Fibroblast of skin of right biceps (primary cell): ENCODE measurements at regions not wholly inside any gene's neighbourhood (a gene's known extent, or its start where the extent isn't known, plus 50 kb on each side); places are given as distances from the start of the nearest gene placed in this dataset.

Source experiments
- DNase-seq: peaks from one replicate; pipeline ENCODE4 v3.0.0-alpha.2; 2013

DNA sequence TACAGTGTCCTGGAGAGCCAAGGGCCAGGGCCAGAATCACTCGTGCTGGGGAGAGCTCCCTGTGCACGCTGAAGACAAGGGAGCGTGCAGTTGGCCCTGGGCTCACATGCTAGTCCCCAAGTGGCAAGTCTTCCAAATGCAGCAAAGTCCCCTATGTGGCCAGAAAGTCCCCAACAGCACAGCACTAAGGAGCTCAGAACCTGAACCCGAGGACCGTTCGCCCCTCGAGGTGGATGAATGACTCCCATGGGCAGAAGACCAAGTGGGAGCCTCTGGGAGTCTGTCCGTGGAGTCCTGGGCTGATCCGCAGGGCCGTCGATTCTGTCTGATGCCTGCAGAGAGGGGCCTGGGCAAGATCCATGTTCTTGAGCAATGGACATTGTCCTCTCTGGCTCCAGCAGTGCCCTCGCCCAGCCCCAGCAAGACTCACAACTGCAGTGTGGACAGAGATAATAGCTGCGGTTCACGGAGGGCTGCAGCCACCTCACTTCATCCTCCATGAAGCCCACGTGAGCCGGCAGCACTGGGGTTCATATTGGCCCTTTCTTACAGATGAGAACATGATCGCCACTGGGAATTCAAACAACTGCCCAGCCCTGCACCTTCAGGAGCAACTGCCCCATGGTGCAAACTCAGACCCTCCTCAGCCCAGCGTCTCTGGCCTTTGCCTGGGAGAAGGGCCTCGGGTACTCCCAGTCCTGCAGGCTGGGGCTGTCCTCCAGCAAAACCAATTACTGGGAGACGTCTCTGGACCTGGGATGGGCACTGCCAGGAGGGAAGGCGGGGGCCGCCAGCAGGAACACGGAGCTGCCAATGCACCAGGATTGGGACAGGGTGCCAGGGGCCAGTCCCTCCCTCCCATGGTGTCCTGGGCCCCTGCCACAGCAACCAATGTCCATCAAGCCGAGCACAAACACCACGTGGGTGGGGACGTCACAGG is 243.7 kb downstream of the NPHP4 start:
- no peak for DNase-seq

DNA sequence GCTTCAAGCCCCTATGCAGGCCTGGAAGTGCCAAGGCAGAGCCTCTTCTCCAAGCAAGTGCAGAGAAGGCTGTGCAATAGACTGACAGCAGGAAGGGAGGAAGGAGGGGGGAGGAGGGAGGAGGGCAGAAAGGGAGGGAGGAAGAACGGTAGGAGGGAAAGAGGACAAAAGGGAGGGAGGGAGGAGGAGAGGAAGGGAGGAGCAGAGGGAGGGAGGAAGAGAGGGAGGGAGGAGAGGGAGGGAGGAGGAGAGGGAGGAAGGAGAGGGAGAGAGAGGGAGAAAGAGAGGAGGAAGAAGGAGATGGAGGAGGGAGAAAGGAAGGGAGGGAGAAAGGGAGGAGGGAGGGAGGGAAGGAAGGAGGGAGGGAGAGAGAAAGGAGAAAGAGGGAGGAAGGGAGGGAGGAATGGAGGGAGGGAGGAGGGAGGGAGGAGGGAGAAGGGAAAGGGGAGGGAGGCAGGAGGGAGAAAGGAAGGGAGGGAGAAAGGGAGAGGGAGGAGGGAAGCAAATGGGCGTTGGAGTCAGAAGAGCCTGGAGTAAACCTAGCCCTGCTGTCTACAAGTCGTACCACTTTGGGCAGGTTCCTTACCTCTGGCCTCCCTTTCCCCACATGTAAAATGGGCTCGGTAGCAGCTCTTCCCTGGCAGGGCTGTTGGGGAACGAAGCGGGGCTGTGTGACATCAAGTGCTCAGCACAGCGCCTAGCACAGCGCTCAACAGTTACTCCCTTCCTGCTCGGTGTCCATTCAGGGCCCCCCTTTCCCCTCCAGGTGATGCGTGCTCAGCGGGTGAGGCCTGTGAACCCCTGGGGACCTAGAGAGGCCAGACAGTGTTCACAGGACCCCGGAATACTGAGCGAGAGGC is 244.6 kb downstream of the NPHP4 start:
- DNase-seq: no peak

DNA sequence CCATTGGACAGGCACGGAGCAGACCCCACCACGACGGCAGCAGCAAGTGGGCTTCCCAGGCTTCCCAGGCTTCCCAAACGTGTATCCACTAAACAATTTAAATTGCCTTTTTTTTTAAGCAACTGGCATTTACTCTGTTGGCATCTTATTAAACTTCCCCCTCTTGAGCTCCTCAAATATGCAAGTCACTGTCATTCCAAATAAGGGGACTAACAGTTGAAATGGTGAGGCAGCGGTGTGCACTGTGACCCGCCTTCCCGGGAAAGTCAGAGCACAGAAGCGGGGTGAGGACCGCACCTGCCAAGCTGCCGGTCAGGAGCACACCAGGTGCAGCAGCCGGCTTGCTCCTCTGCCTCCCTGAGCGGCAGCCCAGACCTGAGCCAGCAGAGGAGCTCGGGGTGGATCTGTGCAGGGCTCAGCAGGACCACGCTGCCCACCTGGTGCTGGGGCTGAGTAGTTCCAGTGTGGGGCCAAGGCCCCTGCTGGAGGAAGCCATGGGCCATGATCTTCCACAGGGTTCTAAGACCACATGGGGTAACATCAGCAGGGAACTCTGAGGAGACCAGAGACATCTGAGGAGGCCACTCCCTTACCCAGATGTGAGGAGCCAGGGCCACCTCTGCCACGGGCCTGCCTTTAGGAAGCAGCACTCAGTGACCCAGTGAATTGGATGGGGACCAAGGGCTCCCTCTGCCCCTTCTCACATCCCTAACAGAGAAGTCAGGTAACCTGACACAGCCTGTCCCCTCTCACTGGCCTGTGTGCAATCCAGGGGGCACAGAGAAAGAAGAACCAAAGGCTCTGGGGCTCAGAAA is 245.4 kb downstream of the NPHP4 start:
- DNase-seq: no peak

DNA sequence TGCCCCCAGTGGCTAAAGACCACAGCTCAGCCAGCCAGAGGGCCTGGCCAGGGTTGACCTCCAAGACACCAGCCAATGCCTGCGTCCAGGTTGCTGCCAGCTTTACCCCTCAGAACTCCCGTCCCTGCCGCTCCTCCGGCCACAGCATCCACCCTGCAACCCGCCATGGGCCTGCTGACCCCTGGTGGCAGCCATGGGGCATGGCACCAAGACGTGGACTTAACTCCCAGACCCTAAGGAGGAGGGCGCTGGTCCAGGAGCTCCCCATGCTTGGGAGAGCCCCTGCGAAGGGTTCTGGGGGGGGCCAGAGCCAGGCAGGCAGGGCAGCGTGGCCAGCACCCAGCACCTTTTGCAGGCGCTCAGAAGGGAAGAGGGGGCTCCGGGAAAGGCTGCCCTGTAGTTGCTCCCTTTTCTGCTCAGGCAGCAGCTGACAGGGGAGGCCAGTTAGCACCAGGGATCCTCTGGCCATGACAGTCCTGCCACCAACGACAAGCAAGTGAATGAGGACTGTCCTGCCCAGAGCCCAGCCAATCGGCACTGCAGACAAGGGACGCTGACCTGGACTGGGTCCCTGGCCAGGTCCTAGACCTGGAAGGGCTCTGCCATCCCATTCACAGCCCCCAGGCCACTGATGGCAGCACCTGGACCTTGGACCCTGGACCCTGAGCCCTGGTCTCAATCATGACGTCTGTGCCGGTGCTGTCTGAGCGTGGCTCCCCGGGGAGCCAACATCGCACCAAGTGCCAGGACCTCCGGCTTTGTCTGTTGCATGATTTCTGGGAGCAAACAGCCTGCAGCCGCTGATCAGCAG is 246.2 kb downstream of the NPHP4 start:
- peak; percentile 50 for DNase-seq

DNA sequence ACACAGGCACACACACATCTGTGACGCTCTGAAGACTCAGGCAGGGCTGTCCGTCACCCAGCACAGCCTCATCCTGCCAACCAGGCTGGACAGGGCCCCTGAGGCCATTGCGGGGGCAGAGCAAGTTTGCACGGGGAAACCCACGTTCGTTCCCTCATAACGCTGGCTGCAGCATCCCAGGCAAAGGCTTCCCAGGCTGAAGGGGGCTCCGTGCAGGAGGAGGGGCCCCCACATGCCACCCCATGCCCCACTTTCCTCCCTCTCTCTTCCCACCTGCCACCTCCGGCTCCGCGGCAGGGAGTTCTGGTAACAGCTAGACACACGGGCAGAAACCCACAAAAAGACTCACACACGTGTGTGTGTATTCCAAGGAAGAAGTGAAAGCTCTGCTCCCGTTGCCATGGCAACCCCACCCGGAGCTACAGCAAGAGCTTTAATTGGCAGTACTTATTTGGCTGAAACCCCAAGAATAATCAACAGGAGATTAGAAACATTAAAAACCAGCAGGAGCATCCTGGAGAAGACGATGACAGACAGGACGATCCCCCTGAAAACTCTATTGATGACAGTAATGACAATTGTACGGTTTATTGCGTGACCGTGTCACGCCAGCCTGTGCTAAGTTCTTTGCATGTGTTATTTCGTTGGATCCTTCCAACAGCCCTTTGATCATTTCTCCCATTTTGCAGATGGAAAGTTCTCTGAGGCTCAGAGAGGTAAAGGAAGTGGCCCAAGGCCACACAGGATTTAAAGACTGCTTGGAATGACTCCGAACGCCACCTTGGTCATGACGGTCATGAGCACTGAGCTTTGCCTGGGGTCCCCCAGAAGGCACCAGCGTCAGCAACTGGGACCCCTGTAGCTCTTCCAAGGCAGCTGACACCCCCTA is 247.1 kb downstream of the NPHP4 start:
- DNase-seq: peak; percentile 1

DNA sequence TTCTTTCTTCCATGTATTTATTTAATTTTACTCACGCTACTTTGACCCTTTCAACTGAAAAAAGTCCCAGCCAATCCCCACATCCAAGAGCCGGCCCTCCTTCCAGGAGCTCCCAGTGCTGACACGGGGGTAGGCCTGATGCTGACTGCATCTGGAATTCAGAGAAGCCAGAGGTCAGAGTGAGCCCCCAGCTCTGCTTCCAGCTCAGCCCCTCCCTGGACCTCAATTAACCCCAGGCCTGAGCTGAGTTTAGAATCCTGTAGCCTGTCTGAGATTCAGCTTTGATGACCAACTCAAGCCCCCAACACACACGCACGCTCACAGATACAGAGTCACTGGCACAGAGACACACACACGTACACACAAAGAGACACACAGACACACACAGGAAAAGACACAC is 247.9 kb downstream of the NPHP4 start:
- DNase-seq: no peak

DNA sequence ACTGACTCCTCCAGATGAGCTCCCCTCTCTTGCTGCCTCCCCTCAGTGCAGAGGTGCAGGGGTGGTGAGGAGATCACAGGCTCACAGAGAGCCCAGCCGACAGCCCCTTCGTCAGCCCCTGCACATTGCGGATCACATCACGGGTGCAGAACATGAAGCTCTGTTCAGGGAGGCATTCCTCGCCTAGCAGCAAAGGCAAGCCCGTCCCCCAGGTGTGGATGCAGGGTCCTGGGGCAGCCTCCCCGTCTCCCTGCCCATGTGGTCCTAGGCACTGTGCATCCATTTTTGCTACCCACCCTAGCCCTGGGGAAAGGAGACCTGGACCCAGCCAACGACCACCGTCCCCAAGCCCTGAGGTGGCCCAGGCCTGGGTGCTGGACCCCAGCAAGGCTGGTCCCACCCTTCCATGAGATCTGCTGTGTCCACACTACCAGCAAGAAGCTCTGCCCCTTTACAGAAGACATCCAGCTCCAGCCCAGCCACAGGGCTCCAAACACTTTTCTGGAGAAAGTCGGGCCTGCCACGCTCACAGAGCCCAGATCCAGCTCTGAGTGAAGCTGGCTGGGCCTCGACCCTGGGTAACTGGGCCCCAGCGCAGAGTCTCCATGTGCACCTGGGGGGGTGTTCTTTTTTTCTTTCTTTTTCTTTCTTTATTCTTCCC is 248.7 kb downstream of the NPHP4 start:
- DNase-seq: no peak

DNA sequence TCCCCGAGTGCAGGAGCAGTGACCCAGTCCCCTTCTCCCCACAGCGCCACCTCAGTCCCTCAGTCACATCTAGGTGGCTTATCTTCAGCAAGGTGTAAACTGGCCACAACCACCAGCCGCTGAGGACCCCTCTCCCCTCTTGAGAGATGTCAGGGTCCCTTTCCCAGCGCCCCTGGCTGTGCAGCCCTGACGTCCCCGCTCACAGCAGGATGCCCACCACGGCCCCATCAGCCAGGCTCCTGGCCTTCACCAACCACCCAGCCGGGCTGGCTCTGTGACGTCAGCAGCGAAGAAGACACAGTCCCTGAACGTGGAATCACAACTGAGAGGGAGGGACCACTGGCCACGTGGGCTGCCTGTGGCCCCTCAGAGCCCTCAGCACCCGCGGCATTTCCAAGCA is 249.4 kb downstream of the NPHP4 start:
- no peak for DNase-seq

DNA sequence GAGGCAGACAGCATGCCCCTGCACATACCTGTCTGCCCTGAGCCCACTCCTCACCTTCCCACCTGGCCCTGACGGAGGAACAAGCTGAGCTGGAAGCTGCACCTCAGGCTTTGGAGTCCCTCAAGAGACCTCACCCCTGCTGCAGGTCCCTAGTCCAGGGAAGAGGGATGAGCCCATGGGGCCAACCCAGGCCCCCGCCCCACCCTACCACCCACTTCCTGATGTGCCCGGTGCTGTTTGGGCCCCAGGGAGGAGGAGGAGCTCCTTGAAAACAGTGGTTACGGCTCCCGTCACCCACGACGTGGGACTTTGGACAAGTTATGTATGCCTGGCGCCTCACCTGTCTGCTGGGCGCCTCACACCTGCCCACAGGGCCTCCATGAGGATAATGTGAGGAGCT is 250.2 kb downstream of the NPHP4 start:
- no peak for DNase-seq

DNA sequence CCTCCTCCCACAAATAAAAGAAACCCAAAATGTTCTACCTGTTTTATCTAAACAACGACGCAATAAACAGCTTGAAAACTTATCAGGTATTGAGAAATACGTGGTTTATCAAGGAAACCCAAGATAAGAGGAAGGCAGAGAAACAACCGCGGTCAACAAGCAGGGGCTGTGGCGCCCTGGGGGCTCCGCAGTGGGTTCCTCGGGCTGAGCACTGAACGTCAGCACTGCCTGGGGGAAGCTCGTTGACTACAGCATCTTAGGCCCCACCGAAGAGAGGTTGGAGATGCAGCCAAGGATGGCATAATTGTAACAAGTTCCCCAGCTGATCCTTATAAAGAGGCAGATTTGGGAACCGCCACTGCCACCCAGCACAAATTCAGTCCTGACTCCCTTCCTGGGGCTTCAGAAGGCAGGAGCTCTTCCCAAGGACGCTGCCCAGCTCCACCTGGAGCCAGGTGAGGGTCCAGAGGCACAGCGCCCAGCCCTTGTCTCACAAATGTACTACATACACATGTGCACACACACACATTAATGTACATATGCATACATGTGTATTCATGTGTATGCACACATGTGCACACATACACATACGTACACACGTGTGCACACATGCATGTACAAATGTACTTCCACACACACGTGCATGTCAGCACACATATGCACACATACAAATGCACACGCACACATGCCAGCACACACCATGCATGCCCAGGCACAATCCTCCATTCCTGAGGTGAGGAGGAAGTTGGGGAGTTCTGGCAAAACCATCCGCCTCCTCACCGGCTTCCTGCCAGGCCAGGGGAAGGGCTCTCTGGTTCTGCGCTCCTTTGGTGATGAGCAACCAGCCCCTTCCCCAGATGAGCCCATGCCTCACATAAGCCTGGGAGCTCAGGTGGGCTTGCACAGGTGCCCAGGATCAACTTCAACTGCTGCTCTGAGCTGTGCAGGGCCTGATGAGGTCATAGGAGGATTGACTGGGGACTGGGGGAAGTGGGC is 251.1 kb downstream of the NPHP4 start:
- DNase-seq: no peak

DNA sequence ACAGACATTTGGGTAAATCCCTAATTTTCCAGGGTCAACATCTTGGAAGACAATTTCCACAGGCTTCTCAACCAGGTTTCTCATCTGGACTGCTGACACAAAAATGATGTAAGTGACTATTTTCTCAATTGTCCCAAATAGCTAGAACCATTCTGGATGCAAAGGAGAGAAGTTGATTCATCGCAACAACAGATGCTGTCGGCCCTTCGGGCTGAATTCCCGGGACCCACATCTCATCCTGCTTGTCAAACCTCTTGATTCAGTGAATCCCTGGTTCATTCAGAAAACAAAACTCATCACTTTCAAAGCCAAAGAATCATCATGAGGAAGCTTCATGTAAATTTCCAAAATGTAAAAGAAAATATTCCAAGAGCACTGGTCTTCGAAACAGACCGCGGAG is 251.8 kb downstream of the NPHP4 start:
- DNase-seq: no peak

DNA sequence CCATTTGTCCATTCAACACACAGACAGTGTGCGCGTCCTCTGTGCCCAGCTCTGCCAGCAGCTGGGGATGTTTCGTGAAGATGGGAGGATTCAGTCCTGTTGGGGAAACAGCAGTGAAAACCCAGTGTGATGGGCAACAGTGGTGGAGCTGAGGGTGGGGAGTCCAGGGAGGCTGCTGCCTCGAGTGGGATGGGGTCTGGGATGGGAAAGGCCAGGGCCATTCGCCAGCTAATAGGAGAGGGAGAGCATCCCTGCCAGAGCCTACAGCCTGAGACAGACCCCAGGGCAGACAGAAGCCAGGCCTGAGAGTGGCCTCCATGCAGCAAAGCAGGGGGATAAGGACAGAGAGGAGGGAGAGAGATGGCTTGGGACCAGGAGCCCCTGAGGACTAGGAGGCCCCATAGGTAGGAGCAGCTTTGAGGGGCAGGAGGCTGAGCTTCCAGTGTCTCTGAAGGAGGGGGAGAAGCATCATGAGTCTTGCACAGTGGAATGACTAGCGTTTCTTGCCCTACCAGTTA is 252.6 kb downstream of the NPHP4 start:
- DNase-seq: no peak

DNA sequence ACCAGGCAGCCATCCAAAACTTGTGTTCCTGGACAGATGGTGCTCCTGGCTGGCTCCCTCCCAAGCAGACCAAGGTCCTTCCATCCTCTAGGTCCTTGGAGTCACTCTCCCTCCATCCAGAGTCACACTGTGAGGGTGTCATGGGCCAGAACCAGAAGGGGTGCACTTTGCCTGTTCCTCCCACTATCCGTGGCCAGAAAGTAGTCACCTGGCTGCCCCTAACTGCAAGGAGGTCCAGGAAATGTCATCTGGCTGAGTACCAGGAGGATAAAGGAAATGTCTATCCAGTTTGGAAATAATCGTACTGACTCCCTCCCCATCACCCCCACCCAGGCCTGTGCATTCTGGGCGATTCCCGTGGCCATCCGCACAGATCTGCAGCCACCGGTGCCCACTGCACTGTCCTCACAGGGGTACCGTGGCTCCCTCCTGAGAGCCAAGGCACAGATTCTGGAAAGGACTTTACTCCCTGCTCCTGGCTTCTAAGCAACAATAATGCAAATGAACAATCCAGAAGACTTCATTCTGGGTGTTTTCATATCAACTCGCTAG is 253.2 kb downstream of the NPHP4 start:
- DNase-seq: no peak

DNA sequence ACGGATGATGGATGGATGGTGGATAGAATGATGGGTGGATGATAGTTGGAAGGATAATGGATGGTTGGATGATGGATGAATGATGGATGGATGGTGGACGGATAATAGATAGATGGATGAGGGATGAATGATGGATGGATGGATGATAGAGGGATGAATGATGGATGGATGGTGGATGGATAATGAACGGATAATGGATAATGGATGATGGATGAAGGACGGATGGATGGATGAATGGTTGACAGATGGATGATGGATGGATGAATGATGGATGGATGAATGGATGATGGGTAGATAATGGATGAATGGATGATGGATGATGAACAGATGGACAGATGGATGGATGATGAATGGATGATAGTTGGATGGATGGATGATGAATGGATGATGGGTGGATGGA is 255.1 kb downstream of the NPHP4 start:
- DNase-seq: no peak

DNA sequence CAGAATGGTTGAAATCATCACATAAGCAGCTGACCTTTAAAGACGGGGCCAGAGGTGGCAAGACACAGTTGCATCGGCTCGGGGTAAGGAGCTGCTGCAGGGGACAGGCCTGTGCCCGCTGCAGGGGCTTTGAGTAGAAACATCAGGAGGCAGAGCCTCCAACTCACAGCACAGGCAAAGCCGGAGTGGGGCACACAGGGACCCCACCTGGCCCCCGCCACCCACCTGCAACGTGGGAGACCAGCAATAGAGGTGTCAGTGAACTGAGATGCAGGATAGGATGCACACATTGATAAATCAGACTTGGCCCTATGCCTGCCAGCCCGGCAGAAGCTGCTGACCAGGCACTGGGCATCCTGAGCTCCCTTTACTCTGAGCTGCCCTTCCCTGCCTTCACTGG is 257.2 kb downstream of the NPHP4 start:
- DNase-seq: no peak

DNA sequence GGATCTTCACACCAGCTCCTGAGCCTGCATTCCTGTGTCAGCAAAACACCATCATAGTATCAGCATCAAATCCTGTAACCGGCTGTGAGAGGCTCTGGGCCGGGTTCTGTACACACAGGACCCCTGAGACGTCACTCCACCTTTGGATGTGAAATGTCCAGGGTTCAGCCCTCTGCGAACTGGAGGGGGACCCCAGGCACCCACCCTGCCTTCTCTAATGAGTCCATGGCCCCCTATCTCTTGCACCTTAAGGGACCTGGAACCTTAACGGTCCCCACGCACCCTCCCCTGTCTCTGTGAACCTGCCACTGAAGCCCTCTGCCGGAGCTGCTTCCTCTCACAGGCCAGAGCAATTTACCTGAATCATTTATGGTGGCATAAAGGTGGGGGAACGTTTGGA is 257.8 kb downstream of the NPHP4 start:
- DNase-seq: no peak

DNA sequence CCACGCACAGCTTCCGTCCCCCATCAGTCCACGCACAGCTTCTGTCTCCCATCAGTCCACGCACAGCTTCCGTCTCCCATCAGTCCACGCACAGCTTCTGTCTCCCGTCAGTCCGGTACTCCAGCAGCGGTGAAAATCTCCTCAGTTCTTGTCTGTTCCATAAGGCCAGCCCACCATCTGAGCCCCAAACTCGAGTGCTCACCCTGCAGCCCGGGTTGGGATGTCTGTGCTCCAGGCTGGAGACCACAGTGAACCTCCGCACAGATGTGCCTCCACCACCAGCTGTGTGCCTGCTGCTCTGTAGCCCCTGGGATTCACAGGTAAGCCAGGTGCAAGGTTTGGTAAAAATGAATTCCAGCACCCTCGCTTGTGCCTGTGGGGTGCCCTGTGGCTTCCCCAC is 258.6 kb downstream of the NPHP4 start:
- no peak for DNase-seq

DNA sequence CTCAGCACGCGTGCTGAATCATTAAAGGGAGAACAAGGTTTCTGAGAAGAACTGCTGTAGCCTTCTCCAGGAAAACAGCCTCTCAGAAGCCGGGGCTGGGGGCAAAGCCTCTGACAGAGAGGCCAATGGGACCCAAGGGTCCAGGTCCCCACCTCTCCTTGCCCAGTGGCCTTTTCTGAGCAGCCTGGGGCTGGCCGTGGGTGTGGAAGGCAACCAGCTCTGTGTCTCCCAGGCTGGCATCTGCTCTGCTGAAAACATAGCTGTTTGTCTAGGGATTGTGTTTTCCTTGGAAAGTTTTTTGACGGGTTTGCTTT is 261.2 kb downstream of the NPHP4 start:
- no peak for DNase-seq
